Breast epithelium (tissue), 4 donors: ENCODE measurements at regions not wholly inside any gene's neighbourhood (a gene's known extent, or its start where the extent isn't known, plus 50 kb on each side); places are given as distances from the start of the nearest gene placed in this dataset.

Source experiments
- DNase-seq, 2 donors: peaks; one replicate each; pipeline ENCODE4 v3.0.0-alpha.2; 2019; ENCODE audit warnings: low spot score in 2 of 2
- H3K27ac ChIP-seq, 2 donors: fragments of 200-600 bp; sonication (generic) in 1 of 2; one replicate each; pipeline ENCODE4 v1.5.1; 2016 to 2019; ENCODE audit warnings: mild to moderate bottlenecking in 1 of 2
- H3K27me3 ChIP-seq, 2 donors: fragments of 200-600 bp; sonication (generic) in 1 of 2; one replicate each; pipeline versions ENCODE4 v1.5.1 to v1.6.0; 2017 to 2019; ENCODE audit warnings: control low read depth in 1 of 2, mild to moderate bottlenecking in 1 of 2
- H3K36me3 ChIP-seq: fragments of 200-600 bp; one replicate; pipeline ENCODE4 v1.5.1; 2019
- H3K4me1 ChIP-seq, 2 donors: fragments of 200-600 bp; sonication (generic); one replicate each; pipeline ENCODE4 v1.5.1; 2016 to 2019; ENCODE audit warnings: control low read depth in 1 of 2
- H3K4me3 ChIP-seq, 3 donors: fragments of 200-600 bp; sonication (generic); 1 replicate in 2 of 3; 2 replicates in 1 of 3; pipeline ENCODE4 v1.5.1; 2016 to 2019; ENCODE audit warnings: mild to moderate bottlenecking in 3 of 3, moderate library complexity in 2 of 3
- H3K9me3 ChIP-seq, 2 donors: fragments of 200-600 bp; sonication (generic) in 1 of 2; one replicate each; pipeline ENCODE4 v1.5.1; 2016 to 2019; ENCODE audit warnings: control low read depth in 1 of 2
- POLR2A ChIP-seq: fragments of 450-650 bp; IDR thresholded peaks from one replicate; pipeline ENCODE4 v1.6.1; 2016; ENCODE audit warnings: antibody characterized with exemption, mild to moderate bottlenecking, moderate library complexity
- POLR2AphosphoS5 ChIP-seq, 3 donors: sonication (generic); formaldehyde crosslinking; IDR thresholded peaks; one replicate each; pipeline ENCODE4 v1.6.1; 2017; ENCODE audit warnings: antibody characterized with exemption in 3 of 3
- intact Hi-C: fragments of 100-400 bp; cut with DNase I; formaldehyde crosslinking; loops from one replicate; pipeline ENCODE4 v1.15.1; 2023; ENCODE audit warnings: low total_unique reads
- TF ChIP-seq, protein P1 (sequence below), 3 donors: fragments of 450-650 bp; IDR thresholded peaks; one replicate each; pipeline ENCODE4 v1.5.1; 2016 to 2017; ENCODE audit warnings: antibody characterized with exemption in 3 of 3, mild to moderate bottlenecking in 3 of 3, moderate library complexity in 3 of 3

GRCh38 chr2:150653351-150653750 lies 165.9 kb upstream of the RND3 start:
- H3K9me3 ChIP-seq, result no peaks in the 10 kb centered on the region
- DNase-seq, result no peak
- intact Hi-C loops, result no loop called here
- H3K4me1 ChIP-seq, result no peaks in the 10 kb centered on the region
- H3K36me3 ChIP-seq, result no peaks in the 10 kb centered on the region
- TF ChIP-seq POLR2AphosphoS5 (IDR thresholded peaks at IDR 0.05) (no peak), POLR2A (no peak)
- TF ChIP-seq, protein P1, sequence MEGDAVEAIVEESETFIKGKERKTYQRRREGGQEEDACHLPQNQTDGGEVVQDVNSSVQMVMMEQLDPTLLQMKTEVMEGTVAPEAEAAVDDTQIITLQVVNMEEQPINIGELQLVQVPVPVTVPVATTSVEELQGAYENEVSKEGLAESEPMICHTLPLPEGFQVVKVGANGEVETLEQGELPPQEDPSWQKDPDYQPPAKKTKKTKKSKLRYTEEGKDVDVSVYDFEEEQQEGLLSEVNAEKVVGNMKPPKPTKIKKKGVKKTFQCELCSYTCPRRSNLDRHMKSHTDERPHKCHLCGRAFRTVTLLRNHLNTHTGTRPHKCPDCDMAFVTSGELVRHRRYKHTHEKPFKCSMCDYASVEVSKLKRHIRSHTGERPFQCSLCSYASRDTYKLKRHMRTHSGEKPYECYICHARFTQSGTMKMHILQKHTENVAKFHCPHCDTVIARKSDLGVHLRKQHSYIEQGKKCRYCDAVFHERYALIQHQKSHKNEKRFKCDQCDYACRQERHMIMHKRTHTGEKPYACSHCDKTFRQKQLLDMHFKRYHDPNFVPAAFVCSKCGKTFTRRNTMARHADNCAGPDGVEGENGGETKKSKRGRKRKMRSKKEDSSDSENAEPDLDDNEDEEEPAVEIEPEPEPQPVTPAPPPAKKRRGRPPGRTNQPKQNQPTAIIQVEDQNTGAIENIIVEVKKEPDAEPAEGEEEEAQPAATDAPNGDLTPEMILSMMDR (IDR thresholded peaks at IDR 0.05), result no peak
- H3K27ac ChIP-seq, result no peak overlapping the region
- H3K4me3 ChIP-seq, result no peak overlapping the region
- no peaks in the 10 kb centered on the region for H3K27me3 ChIP-seq

DNA sequence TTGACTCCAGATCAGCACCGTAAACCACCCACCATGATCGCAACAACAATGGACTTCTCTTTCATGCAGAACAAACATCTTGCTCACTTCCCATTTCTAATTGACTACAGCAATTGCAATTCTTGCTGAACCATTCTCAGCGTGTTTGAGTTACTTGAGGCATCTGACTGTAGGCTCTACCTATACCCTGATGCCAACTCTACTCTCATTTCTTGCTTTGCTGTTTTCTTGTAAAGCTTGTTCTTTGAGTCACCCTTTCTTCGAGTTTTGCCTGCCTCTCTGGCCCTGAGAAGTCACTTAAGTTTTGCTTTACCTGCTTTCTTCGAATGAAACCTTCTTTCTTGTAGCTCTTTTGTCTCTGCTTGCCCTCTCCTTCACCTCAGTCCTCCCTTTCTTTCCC lies 160.5 kb upstream of the RND3 start:
- Histone ChIP-seq H3K27me3 (no peaks in the 10 kb centered on the region), H3K36me3 (no peaks in the 10 kb centered on the region), H3K4me1 (no peaks in the 10 kb centered on the region), H3K4me3 (no peak overlapping the region), H3K9me3 (no peaks in the 10 kb centered on the region), H3K27ac (no peak overlapping the region)
- TF ChIP-seq POLR2AphosphoS5 (IDR thresholded peaks at IDR 0.05) (no peak), POLR2A (no peak)
- TF ChIP-seq, protein P1 (IDR thresholded peaks at IDR 0.05), result no peak
- intact Hi-C loops, result no loop called here
- no peak for DNase-seq

- H3K4me1 ChIP-seq, result no peaks in the 10 kb centered on the region
- H3K27ac ChIP-seq, result no peak overlapping the region
- intact Hi-C loops, result no loop called here
- DNase-seq, result no peak
- no peaks in the 10 kb centered on the region for H3K27me3 ChIP-seq
- H3K36me3 ChIP-seq, result no peaks in the 10 kb centered on the region
- no peak overlapping the region for H3K4me3 ChIP-seq
- TF ChIP-seq POLR2AphosphoS5 (IDR thresholded peaks at IDR 0.05), result no peak
- TF ChIP-seq, protein P1 (IDR thresholded peaks at IDR 0.05), result no peak
- no peak for TF ChIP-seq POLR2A
- no peaks in the 10 kb centered on the region for H3K9me3 ChIP-seq
Measured at GRCh38 chr2:150646746-150647145, 159.3 kb upstream of the RND3 start.

DNA sequence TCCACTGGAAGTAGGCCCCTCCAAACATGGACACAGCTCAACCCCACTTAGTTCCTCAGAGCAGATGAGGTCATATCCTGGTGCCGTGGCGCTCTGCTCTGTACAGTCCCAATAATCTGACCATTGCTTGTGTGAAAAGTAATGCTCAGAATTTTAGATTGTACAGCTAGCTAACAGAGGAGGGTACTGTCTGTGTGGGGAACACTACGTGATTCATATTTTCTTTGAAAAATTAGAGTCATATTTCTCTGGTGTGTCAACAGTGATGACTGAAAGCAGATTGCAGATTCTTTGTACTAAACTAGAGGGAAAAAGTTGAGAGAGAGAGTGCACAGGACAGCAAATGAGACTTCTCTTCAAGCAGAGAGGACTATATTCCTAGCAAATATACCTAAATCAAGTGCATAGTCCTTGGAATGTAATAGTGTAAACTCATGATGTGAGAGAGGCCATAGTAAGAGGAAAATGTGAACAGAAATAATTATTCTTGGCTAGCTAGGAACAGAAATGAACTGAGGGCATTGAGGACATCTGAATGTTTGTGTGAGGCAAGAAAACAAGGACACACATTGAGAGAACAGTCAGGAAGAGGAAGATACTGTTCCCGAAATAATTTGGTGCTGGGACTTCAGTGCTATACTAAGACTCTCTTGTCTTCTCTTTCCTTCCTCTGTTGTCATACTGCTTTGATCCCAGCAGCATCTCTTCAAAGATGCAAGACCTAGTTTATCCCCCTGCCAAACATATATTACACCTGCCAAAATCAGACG lies 157.0 kb upstream of the RND3 start:
- TF ChIP-seq POLR2AphosphoS5 (IDR thresholded peaks at IDR 0.05) (no peak), POLR2A (no peak)
- DNase-seq, result no peak
- Histone ChIP-seq H3K9me3 (no peaks in the 10 kb centered on the region), H3K4me1 (no peaks in the 10 kb centered on the region), H3K36me3 (no peaks in the 10 kb centered on the region), H3K4me3 (no peak overlapping the region), H3K27ac (peak overlapping the region in 1 of 2 donors; percentile 38), H3K27me3 (no peaks in the 10 kb centered on the region)
- intact Hi-C loops, result no loop called here

DNA sequence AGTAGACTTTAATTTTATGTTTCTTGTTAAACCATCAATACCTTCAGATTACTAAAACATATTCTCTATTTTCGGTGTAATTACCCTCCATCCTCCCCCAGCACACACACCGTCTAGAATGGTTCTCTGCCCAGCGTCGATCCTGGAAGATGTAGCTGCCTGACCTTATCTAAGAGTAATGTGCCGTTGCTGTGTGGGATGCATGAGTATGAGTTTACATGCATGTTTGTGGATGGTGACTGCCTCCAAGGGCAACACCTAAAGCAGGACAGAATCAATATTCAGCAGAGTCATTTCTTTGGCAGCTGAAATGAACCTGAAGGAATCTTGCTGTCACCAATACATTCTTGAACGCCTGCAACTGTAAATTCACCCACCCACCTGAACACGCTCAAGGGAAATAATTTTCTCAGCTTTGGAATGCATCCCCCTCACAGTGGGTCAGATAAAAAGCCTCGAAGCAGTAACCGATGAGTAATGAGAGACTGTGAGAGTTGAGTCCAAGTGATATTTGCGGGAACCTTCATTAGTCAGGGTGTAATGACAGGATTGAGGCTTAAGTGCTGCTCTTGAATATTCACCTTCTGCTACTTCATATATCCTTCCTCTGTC lies 155.8 kb upstream of the RND3 start:
- no peak for DNase-seq
- Histone ChIP-seq H3K4me1 (no peaks in the 10 kb centered on the region), H3K4me3 (no peak overlapping the region), H3K27me3 (no peaks in the 10 kb centered on the region), H3K27ac (peak overlapping the region in 1 of 2 donors; percentile 15), H3K9me3 (no peaks in the 10 kb centered on the region), H3K36me3 (no peaks in the 10 kb centered on the region)
- intact Hi-C loops, result no loop called here
- TF ChIP-seq, protein P1 (IDR thresholded peaks at IDR 0.05), result no peak
